SK-N-MC (cell line): ENCODE measurements at regions not wholly inside any gene's neighbourhood (a gene's known extent, or its start where the extent isn't known, plus 50 kb on each side); places are given as distances from the start of the nearest gene placed in this dataset.

Experiments used
- EZH2 ChIP-seq: fragments of 200-600 bp; sonication (generic); IDR thresholded peaks from one replicate; pipeline ENCODE4 v1.6.1; 2017; ENCODE audit warnings: antibody characterized with exemption
- POLR2AphosphoS5 ChIP-seq: IDR thresholded peaks from 2 replicates; pipeline ENCODE4 v1.6.1; 2012; ENCODE audit warnings: mild to moderate bottlenecking, low read depth, low read length, borderline replicate concordance

- TF ChIP-seq EZH2 (no peak), POLR2AphosphoS5 (no peak)
These were observed 340.7 kb upstream of the HTR2A start for GRCh38 chr13:47237571-47237970.
